Myocyte (in vitro differentiated cells): ENCODE measurements at regions not wholly inside any gene's neighbourhood (a gene's known extent, or its start where the extent isn't known, plus 50 kb on each side); places are given as distances from the start of the nearest gene placed in this dataset.

ENCODE experiments used
- DNase-seq: peaks from one replicate; pipeline ENCODE4 v3.0.0-alpha.2; 2012; ENCODE audit warnings: low read depth

- DNase-seq, result no peak
Observed at GRCh38 chr5:119991625-119992024, 362.3 kb downstream of the FAM170A start.

- peak; percentile 51 for DNase-seq
Observed at GRCh38 chr5:119996128-119996527, 366.8 kb downstream of the FAM170A start.

DNA sequence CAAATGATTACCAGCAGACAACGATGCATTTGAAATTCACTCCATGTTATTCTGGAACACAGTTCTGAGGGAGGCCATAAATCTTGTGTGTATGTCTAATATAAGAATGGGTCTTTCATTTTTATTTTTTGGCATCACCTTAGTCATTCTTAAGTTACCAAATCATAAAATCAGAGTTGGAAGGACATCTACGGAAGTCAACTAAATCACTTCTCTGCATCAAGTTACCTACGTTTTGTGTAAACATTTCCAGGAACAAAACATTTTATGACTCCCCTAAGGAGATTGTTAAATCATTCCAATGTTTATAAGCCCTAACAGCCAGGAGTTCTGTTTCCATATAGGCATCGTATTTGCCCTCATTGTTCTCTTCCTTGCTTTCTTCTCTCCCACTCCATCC lies 378.2 kb downstream of the FAM170A start:
- DNase-seq, result no peak

DNA sequence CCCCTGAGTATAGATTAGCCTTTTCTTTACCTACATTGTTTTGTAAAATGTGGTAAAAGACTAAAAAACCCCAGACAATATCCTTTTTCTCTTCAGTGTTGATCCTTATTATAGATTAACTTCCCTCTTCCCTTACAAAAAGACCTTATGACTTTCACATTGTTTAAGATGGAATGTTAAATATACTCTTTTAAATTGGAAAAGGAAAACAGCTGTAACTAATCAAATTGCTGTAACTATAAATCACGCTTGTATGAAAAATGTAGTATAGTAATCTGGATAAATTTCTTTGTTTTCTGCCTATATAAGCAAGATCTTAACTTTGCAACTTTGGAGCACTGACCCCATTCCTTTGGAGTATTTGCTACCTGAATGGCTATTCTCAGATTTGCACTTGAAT lies 383.1 kb downstream of the FAM170A start:
- no peak for DNase-seq

- DNase-seq, result no peak
Observed at GRCh38 chr5:120014535-120014934, 385.2 kb downstream of the FAM170A start.

- no peak for DNase-seq
Observed at GRCh38 chr5:120016717-120017382, 387.5 kb downstream of the FAM170A start.

DNA sequence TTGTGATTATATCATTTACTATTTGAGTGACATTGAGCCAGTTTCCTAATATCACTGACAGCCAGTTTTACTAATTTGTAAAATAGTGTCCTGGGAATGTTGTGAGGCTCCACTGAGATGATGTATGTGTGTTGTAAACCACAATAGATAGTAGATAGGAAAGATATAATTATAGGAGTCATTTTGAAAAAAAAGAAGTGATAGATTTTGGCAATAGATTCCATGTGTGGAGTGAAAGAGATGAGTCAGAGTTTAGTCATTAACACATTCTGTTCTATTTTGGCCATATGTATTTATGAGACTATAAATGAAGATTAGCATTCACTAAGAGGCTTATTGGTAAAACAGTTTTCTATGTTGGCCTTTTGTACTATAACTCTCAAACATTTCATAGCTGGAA lies 388.2 kb downstream of the FAM170A start:
- DNase-seq, result no peak

GRCh38 chr5:120035181-120035580 lies 405.8 kb downstream of the FAM170A start:
- DNase-seq, result no peak

- DNase-seq, result no peak
Observed at GRCh38 chr5:120035815-120036577, 406.6 kb downstream of the FAM170A start.

- DNase-seq, result no peak
Observed at GRCh38 chr5:120037451-120037850, 408.1 kb downstream of the FAM170A start.

GRCh38 chr5:120039111-120039510 lies 409.8 kb downstream of the FAM170A start:
- DNase-seq, result no peak

GRCh38 chr5:120043431-120043830 lies 414.1 kb downstream of the FAM170A start:
- DNase-seq, result no peak

DNA sequence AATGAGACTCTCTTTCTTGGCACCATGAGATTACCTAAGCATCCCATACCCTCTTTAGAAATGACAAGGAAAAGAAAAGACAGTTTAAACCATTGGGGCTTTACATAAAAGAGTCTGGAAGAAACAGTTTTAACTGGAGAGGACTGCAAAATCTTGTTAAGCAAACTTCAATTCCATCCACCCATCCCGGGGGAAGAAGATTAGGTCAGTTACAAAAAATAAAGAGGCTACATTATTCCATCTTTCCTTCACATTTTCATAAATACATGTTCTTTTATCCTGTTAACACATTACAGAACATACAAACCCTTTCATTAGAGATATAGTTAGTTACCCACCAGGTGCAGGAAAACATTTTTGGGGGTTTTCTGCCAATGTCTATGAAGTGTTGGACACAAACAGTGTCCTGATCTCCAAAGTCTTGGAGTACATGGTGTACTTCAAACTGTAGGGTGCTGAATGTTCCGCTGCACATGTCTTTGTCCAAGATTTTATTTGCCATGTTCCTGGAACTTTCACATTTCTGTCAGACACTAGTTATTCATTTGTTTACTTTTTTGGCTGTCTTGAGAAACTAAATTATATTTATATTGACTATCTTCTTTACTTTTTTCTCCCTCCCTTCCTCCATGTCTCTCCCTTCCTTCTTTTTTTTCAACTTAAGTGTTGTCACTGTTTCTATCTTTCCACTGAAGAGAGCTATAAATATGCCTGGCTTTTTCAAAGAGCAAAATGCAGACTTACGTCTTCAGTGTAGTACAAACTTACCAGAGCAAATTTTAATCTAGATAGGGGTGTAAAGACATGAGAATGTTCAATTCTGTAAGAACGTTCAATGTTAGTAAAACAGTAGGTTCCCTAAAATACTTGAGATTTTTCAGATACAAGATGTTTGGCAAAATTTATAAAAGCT lies 410.9 kb upstream of the PRR16 start:
- peak; percentile 7 for DNase-seq

GRCh38 chr5:120053841-120054240 lies 410.3 kb upstream of the PRR16 start:
- peak; percentile 21 for DNase-seq

DNA sequence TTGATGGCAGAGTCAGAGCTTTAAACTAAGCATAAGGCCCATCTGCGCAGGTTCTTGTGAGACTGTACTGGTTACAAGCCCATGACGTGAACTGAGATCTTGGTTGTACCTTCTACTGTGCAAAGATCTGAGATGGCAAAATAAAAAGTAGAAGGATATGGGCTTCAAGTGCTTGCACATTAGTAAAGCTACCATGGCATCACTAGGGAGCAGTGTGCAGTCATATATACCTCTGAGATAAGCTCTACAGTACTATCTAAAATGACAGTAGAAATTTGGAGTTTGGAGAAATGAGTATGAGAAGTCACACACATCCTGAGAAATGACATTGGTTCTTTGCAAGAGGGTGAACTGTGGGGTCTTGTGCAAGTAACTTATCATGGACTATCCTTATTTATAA lies 408.2 kb upstream of the PRR16 start:
- DNase-seq, result peak; percentile 62

GRCh38 chr5:120062515-120062917 lies 401.6 kb upstream of the PRR16 start:
- no peak for DNase-seq

DNA sequence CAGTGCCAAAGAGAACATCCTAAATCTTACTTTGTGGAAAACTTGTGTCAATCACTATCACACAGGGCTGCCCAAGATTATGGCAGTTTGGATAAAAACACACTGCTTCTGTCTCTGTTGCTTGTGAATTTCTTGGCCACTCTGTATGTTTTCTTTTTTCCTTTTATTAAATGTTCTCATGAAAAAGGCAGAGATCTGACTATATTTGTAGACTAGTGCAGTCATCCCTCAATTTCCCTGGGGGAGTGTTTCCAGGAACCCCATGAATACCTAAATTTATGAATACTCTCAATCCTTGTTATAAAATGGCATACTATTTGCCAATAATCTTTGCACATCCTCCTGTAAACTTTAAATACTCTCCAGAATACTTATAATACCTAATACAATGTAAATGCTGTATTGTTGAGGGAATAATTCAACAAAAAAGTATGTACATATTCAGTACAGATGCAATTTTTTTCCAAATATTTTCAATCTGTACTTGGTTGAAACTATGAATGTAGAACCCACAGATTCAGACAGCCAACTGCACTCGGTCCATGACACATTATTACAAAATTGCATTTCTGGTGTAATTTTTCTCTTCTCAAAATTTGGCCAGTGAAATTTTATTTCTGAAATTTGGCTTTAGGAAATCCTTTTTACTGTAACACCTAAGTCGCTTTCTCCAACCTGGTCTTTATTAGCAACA lies 391.9 kb upstream of the PRR16 start:
- no peak for DNase-seq

DNA sequence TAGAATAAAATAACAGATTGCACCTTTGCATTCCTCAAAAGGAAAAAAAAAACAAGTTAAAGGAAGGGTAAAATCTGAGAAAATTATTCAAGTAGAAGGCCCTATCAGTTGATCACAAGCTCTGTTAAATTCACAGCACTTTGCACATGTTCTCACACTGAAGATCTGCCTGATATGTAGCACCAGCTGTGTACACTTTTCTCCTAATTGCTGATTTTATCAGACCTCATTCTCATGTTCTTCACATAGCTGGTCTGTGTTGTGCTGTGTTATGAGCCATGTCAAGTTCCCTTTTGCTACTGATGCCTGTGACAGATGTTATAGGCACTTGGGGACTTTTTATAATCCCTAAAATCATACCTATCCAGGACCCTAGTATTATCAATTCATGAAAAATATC lies 390.4 kb upstream of the PRR16 start:
- DNase-seq, result no peak

DNA sequence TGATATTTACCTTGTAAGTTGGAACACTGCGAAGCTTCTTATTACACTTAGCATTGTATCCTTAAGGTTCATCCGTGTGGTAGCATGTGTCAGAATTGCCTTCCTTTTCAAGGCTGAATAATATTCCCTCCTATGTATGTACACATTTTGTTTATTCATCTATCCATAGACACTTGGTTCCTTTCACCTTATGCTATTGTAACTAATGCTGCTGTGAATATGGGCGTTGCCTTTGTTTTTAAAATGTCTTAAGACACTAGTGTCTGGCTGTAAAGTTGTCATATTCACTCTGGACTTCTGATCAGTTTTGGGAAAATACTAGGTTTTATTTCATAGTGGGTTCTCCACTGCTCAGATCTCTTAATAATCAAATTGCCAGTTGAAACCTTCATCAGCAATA lies 383.3 kb upstream of the PRR16 start:
- no peak for DNase-seq

- DNase-seq, result no peak
Observed at GRCh38 chr5:120082316-120083068, 381.6 kb upstream of the PRR16 start.
